GM18505 (cell line): ENCODE measurements at regions not wholly inside any gene's neighbourhood (a gene's known extent, or its start where the extent isn't known, plus 50 kb on each side); places are given as distances from the start of the nearest gene placed in this dataset.
"Not testable (repeated sequence)": the region's sequence is repeated elsewhere in the genome, so short reads cannot be mapped to it uniquely, and the experiment has no call there.

Source experiments
- ATAC-seq: cut with Tn5 transposase; IDR thresholded peaks from one replicate; pipeline ENCODE4 v1.9.1; 2021; ENCODE audit not compliant: unreplicated experiment
- POLR2A ChIP-seq: IDR thresholded peaks from 4 replicates; pipeline ENCODE4 v1.6.1; 2011; ENCODE audit warnings: borderline replicate concordance; ENCODE audit not compliant: insufficient read depth, insufficient read length; ENCODE audit errors: extremely low read depth

DNA sequence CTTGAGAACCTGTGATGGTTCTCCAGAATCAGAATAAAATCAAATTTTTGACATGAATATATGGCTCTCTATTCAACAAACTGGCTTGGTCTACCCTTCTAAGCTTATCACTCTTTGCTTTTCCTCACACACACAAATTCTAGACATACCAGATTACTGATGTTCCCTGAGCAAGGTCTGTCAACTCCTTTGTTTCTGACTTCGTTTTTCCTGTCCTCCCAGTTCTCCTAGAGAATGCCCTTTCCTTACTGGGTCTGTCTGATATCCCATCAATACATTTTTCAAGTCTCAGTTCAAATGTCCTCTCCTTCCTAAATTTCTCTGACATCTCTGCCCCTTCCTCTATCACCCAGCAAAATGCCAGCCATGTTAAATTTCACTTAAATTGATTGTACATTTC is 202.1 kb upstream of the IGFBP7 start:
- TF ChIP-seq POLR2A, result no peak
- no peak for ATAC-seq

- TF ChIP-seq POLR2A, result no peak
- ATAC-seq, result no peak
Measured at GRCh38 chr4:57309658-57310057, 199.5 kb upstream of the IGFBP7 start.

- TF ChIP-seq POLR2A, result no peak
- no peak for ATAC-seq
Measured at GRCh38 chr4:57308301-57308700, 198.1 kb upstream of the IGFBP7 start.

DNA sequence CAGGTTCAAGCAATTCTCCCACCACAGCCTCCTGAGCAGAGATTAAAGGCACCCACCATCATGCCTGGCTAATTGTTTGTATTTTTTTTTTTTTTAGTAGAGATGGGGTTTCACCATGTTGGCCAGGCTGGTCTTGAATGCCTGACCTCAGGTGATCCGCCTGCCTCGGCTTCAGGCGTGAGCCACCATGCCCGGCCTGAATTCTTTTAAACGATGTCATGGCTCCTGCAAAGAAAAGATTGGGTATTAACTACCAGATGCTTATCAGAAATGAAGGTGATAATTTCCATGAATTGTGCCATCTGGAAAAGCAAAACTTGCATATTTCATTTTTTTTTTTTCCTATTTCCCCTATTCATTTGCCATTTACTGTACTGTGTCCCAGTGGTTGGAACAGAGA is 195.7 kb upstream of the IGFBP7 start:
- ATAC-seq, result no peak
- no peak for TF ChIP-seq POLR2A

GRCh38 chr4:57303012-57303751 is 193.0 kb upstream of the IGFBP7 start:
- no peak for ATAC-seq
- TF ChIP-seq POLR2A, result no peak

DNA sequence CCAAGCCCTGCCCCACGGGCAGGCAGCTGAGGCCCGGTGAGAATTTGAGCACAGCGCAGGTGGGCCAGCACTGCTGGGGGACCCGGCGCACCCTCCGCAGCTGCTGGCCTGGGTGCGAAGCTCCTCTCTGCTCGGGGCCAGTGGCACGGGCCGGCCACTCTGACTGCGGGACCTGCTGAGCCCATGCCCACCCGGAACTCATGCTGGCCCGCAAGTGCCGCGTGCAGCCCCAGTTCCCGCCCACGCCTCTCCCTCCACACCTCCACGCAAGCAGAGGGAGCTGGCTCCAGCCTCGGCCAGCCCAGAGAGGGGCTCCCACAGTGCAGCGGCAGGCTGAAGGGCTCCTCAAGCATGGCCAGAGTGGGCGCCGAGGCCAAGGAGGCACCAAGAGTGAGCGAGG is 190.1 kb upstream of the IGFBP7 start:
- not testable (repeated sequence) for ATAC-seq

DNA sequence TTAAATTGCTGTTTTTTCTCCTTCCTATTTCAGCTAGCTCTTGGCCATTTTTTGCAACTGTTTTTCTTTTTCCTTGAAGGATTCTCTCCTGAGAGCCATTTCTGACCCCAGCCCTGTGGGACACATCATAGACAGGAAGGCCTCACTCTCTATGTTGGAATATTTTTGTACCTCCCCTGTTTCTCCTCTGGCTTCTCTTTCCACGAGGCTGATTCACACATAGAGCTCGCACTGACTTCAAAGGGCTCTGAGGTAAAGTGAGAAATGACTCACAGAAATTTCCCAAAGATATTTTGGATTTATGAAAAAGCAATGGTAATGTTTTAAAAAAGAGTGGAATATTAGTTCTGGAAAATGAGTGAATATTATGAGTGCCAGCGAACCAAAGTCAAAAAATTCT is 181.7 kb upstream of the IGFBP7 start:
- no peak for TF ChIP-seq POLR2A

DNA sequence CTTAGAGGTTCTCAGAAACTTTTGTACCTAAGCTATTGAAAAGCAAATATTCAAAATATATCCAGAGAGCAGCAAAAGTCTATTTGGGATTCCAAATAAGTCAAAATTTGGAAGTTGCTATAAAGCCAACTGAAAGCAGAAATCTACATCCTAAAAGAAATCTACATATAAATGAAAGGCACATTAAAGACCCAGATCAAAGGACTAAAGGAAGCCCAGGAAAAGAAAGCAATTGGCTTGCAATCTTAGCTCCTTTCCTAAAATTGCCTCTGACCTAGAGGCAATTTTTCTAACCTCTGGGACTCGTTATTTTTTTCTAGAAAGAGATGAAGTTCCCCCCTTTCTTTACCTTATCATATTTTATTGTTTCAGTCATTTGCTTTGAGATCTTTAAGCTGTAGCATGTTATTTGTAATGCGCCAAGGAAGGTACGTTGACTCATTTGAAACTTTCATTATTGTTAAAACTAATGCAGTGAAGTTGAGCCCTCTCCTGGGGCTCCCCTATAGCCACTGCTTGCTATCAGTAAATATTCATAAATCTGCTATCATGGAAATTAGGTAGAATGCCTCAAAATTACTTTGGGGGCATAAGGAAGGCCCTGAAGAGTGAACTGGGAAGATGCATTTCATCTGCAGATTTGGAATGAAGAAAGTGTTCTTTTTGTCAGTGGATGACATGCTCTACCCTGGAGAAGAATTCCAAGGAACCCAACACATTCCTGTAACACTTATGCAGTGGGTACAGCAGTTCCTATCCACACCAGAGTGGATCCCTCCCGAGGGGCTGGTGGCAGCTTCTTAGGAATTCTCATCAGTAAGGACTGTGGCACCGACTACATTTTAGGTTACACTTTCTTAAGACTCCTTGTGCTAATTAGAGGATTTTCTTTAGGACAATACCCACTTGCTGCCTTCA is 177.8 kb upstream of the IGFBP7 start:
- TF ChIP-seq POLR2A, result no peak

More for the DNA sequence above, 181.7 kb upstream of the IGFBP7 start:
- no peak for ATAC-seq

DNA sequence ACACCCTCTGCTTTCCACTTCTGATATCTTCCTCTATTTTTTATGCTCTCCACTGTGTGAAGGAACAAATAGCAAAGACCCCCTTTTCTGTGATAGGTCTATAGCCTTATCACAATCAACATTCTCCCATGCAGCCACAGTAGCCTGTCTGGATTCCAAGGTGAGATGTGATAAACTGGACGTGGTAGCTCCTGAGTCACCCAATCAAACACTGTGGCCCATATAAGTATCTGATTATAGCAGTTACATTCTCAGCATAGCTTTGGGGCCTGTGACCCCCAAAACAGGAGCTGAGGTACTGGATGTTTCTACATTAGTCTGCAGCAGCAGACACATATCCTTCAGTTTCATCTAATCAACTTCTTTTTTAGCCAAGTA is 172.7 kb upstream of the IGFBP7 start:
- TF ChIP-seq POLR2A, result no peak
- ATAC-seq, result no peak

More for the DNA sequence above, 177.8 kb upstream of the IGFBP7 start:
- no peak for ATAC-seq

- no peak for TF ChIP-seq POLR2A
Measured at GRCh38 chr4:57280481-57280880, 170.3 kb upstream of the IGFBP7 start.

DNA sequence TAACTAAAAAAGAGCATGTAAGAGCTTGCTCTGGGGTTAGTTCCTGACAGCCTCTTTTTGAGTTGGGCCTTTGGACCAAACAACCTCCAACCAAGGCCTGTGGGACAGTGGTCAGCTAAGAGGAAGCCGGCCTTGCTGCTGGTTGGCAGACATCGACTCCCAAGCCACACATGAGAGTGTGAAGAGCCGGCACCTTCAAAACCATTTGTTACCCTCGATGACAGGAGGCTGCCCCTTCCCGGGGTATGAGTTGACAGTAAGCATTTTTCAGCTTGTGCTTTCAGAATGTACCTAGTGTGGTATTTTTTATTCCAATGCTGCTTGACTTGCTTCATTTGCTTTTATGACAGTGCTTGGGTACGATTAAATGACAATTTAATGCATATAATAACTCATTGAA is 168.6 kb upstream of the IGFBP7 start:
- no peak for TF ChIP-seq POLR2A
- ATAC-seq, result no peak

More at GRCh38 chr4:57280481-57280880, 170.3 kb upstream of the IGFBP7 start:
- no peak for ATAC-seq

GRCh38 chr4:57274082-57274481 is 163.9 kb upstream of the IGFBP7 start:
- ATAC-seq, result no peak
- TF ChIP-seq POLR2A, result no peak

DNA sequence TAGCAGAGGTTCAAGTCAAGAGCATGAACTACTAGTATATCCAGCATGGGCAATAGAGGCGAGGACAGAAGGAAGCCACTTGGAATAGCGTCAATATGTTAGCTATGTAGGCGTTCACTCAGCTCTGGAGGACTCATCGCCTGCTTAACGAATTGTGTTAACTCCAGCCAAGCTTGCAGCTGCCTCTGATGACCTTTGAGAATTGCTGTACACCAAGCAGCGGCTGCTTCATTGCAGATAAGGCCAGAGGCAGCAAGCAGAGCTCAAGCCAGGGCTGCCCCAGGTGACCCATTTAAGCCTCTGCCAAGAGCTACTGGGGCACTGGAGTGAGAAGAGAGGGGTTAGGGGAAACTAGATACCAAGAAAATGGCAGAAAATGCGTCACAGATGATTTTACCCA is 160.2 kb upstream of the IGFBP7 start:
- TF ChIP-seq POLR2A, result no peak
- no peak for ATAC-seq

GRCh38 chr4:57265831-57266582 is 155.8 kb upstream of the IGFBP7 start:
- TF ChIP-seq POLR2A, result no peak
- ATAC-seq, result no peak

DNA sequence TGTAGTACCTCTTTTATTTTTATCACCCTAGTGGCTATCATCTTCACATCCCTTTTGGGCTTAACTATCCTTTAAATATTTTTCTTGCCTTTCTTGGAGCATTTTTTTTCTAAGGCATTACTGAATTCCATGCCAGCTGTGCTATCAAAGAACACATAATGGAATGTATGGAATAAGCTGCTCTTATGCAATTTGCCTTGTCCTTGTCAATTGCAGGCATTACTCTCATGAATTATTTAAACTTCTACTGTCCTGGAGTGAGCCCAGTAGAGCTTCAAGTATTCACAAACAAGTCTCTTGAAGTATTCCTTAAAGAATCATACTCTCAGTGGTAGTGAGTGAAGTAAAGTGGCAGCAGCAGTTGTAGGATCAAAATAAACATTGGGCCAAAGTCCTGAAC is 144.6 kb upstream of the IGFBP7 start:
- no peak for TF ChIP-seq POLR2A
- no peak for ATAC-seq
